Skeletal muscle tissue (tissue), 3 donors: ENCODE measurements at regions not wholly inside any gene's neighbourhood (a gene's known extent, or its start where the extent isn't known, plus 50 kb on each side); places are given as distances from the start of the nearest gene placed in this dataset.

ENCODE experiments used
- H3K27ac ChIP-seq: one replicate; pipeline ENCODE4 v1.7.0; 2013; ENCODE audit warnings: mild to moderate bottlenecking, low read depth, low read length, inconsistent platforms
- H3K27me3 ChIP-seq, 3 donors: one replicate each; pipeline ENCODE4 v1.7.0; 2013; ENCODE audit warnings: low read length in 3 of 3; ENCODE audit not compliant: control insufficient read depth in 3 of 3, insufficient read depth in 3 of 3
- H3K36me3 ChIP-seq, 3 donors: one replicate each; pipeline ENCODE4 v1.7.0; 2013; ENCODE audit warnings: low read length in 3 of 3; ENCODE audit not compliant: control insufficient read depth in 3 of 3, insufficient read depth in 3 of 3
- H3K4me1 ChIP-seq, 3 donors: one replicate each; pipeline ENCODE4 v1.7.0; 2013; ENCODE audit warnings: low read length in 3 of 3, mild to moderate bottlenecking in 3 of 3; ENCODE audit not compliant: control insufficient read depth in 3 of 3, insufficient read depth in 3 of 3
- H3K4me3 ChIP-seq, 3 donors: one replicate each; pipeline ENCODE4 v1.7.0; 2013; ENCODE audit warnings: low read length in 3 of 3
- H3K9ac ChIP-seq, 3 donors: one replicate each; pipeline ENCODE4 v1.7.0; 2013; ENCODE audit warnings: low read length in 3 of 3, mild to moderate bottlenecking in 3 of 3, moderate library complexity in 2 of 3, low read depth in 1 of 3
- H3K9me3 ChIP-seq, 3 donors: one replicate each; pipeline ENCODE4 v1.7.0; 2013; ENCODE audit warnings: low read length in 3 of 3; ENCODE audit not compliant: control insufficient read depth in 3 of 3
- donor health status: Osteomylitis.

- Histone ChIP-seq H3K27me3 (no peaks in the 10 kb centered on the region), H3K4me3 (no peak overlapping the region), H3K36me3 (no peaks in the 10 kb centered on the region), H3K9me3 (peaks cover 0 to 9% (median 4%) of the 10 kb centered on the region in 3 donors), H3K4me1 (no peaks in the 10 kb centered on the region), H3K9ac (no peak overlapping the region), H3K27ac (no peak overlapping the region)
Observed at GRCh38 chr2:45320956-45321355, 290.1 kb downstream of the SRBD1 start.

- no peaks in the 10 kb centered on the region for H3K4me1 ChIP-seq
- no peak overlapping the region for H3K4me3 ChIP-seq
- H3K36me3 ChIP-seq = no peaks in the 10 kb centered on the region
- no peak overlapping the region for H3K9ac ChIP-seq
- peaks cover 0 to 9% (median 4%) of the 10 kb centered on the region in 3 donors for H3K9me3 ChIP-seq
- H3K27ac ChIP-seq = no peak overlapping the region
- H3K27me3 ChIP-seq = no peaks in the 10 kb centered on the region
Observed at GRCh38 chr2:45319683-45320455, 291.2 kb downstream of the SRBD1 start.

GRCh38 chr2:45318686-45319085, 292.4 kb downstream of the SRBD1 start:
- Histone ChIP-seq H3K27me3 (no peaks in the 10 kb centered on the region), H3K4me1 (no peaks in the 10 kb centered on the region), H3K4me3 (no peak overlapping the region), H3K27ac (no peak overlapping the region), H3K36me3 (no peaks in the 10 kb centered on the region), H3K9me3 (peaks cover 0 to 4% (median 3%) of the 10 kb centered on the region in 3 donors), H3K9ac (no peak overlapping the region)

GRCh38 chr2:45316576-45317338, 294.3 kb downstream of the SRBD1 start:
- Histone ChIP-seq H3K9me3 (peaks cover 0 to 4% (median 0%) of the 10 kb centered on the region in 3 donors), H3K27me3 (peaks cover 0 to under 1% (median 0%) of the 10 kb centered on the region in 3 donors), H3K4me3 (no peak overlapping the region), H3K27ac (no peak overlapping the region), H3K4me1 (no peaks in the 10 kb centered on the region), H3K36me3 (no peaks in the 10 kb centered on the region), H3K9ac (no peak overlapping the region)

- H3K27me3 ChIP-seq = peaks cover 0 to 3% (median 0%) of the 10 kb centered on the region in 3 donors
- no peak overlapping the region for H3K27ac ChIP-seq
- H3K36me3 ChIP-seq = no peaks in the 10 kb centered on the region
- no peak overlapping the region for H3K9ac ChIP-seq
- no peaks in the 10 kb centered on the region for H3K4me1 ChIP-seq
- no peak overlapping the region for H3K4me3 ChIP-seq
- peaks cover 0 to 4% (median 0%) of the 10 kb centered on the region in 3 donors for H3K9me3 ChIP-seq
Observed at GRCh38 chr2:45315861-45316260, 295.2 kb downstream of the SRBD1 start.

- Histone ChIP-seq H3K27ac (no peak overlapping the region), H3K9ac (no peak overlapping the region), H3K9me3 (no peaks in the 10 kb centered on the region), H3K4me3 (no peak overlapping the region), H3K36me3 (no peaks in the 10 kb centered on the region), H3K27me3 (peaks cover 0 to 3% (median 3%) of the 10 kb centered on the region in 3 donors), H3K4me1 (no peaks in the 10 kb centered on the region)
Observed at GRCh38 chr2:45312275-45312674, 298.8 kb downstream of the SRBD1 start.

DNA sequence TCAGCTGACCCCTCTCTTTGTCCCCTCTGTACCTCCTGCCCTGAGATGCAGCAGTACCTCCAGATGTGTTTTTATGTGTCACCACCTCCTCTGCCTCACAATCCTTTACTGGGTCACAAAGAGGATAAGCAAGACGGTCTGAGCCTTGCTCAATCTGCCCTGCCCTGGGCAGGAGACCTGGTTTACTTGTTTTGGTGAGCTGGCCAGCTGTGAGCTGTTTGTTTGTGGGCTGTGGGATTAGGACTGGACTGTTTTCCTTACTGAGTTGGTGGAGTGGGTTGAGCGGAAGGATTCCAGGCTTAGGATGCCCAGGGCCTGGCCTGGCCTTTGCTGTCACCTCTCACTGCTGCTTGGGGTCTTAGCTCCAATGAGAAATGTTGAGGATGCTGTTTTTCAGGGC, 299.5 kb downstream of the SRBD1 start:
- no peak overlapping the region for H3K4me3 ChIP-seq
- H3K4me1 ChIP-seq = no peaks in the 10 kb centered on the region
- H3K27ac ChIP-seq = no peak overlapping the region
- no peaks in the 10 kb centered on the region for H3K36me3 ChIP-seq
- no peak overlapping the region for H3K9ac ChIP-seq
- H3K9me3 ChIP-seq = no peaks in the 10 kb centered on the region
- peaks cover 0 to 3% (median 3%) of the 10 kb centered on the region in 3 donors for H3K27me3 ChIP-seq

DNA sequence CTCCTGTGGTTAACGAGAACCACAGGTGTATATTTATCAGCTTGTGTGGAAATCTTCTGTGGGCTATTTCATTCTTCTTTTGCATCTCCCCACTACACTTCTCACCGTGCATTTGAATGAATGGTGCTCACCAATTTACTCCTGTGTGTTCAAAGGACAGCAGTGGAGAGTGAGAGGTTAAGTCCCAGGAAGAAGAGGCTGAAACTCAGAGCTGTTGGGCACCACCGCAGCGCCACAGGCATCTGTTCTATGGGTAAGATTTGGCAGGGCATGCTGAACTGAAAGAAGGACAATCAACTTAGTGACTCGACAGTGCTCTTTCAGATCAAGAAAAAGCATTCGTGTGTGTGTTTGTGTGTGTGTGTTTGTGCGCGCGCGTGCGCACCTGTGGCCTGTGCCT, 297.9 kb upstream of the SIX2 start:
- H3K27ac ChIP-seq = no peak overlapping the region
- H3K36me3 ChIP-seq = no peaks in the 10 kb centered on the region
- peaks cover 0 to 2% (median 0%) of the 10 kb centered on the region in 3 donors for H3K4me1 ChIP-seq
- no peak overlapping the region for H3K9ac ChIP-seq
- H3K27me3 ChIP-seq = peaks cover 0 to 12% (median 3%) of the 10 kb centered on the region in 3 donors
- no peaks in the 10 kb centered on the region for H3K9me3 ChIP-seq
- H3K4me3 ChIP-seq = no peak overlapping the region

DNA sequence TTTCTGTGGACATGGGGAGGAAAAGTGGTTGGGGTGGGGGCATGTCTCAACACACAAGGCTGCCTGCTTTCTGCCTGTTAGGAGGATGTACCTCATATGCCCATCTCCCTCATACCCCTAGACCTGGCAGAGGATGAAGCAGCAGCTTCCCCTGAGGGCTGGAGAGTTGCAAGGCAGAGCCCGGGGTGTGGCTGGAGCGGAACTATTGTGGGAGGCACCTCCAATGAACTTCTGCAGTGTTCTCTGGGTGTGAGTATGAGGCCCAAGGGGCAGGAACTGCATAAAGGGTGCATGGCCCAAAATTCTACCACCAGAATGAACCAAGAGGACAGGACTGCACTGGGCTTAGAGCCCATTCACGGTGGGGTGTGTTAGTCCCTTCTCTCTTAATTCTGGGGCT, 296.3 kb upstream of the SIX2 start:
- peaks cover 2 to 17% (median 14%) of the 10 kb centered on the region in 3 donors for H3K4me1 ChIP-seq
- H3K27ac ChIP-seq = no peak overlapping the region
- H3K9me3 ChIP-seq = no peaks in the 10 kb centered on the region
- H3K36me3 ChIP-seq = no peaks in the 10 kb centered on the region
- peaks cover 0 to 12% (median 0%) of the 10 kb centered on the region in 3 donors for H3K27me3 ChIP-seq
- no peak overlapping the region for H3K9ac ChIP-seq
- no peak overlapping the region for H3K4me3 ChIP-seq
